Thyroid gland (tissue), 4 donors: ENCODE measurements at regions not wholly inside any gene's neighbourhood (a gene's known extent, or its start where the extent isn't known, plus 50 kb on each side); places are given as distances from the start of the nearest gene placed in this dataset.

Experiments used
- CTCF ChIP-seq, 6 experiments: fragments of 200-600 bp in 3 of 6; fragments of 450-650 bp in 3 of 6; sonication (generic) in 3 of 6; IDR thresholded peaks; one replicate each; pipeline ENCODE4 v1.5.1; 2016 to 2019; ENCODE audit warnings: antibody characterized with exemption in 6 of 6, mild to moderate bottlenecking in 2 of 6, inconsistent platforms in 1 of 6, moderate library complexity in 1 of 6
- POLR2A ChIP-seq, 2 donors: fragments of 450-650 bp; IDR thresholded peaks; one replicate each; pipeline ENCODE4 v1.6.1; 2017; ENCODE audit warnings: antibody characterized with exemption in 2 of 2, mild to moderate bottlenecking in 2 of 2, moderate library complexity in 1 of 2

GRCh38 chr21:43275421-43276211 is 106.8 kb downstream of the CRYAA start:
- TF ChIP-seq CTCF (IDR thresholded peaks at IDR 0.05) = no peak
- no peak for TF ChIP-seq POLR2A (IDR thresholded peaks at IDR 0.05)
